ENCODE measurements at regions not wholly inside any gene's neighbourhood (a gene's known extent, or its start where the extent isn't known, plus 50 kb on each side); places are given as distances from the start of the nearest gene placed in this dataset.

GRCh38 chr5:89313044-89313443 lies 430.1 kb upstream of the MEF2C start:
- TF ChIP-seq CTCF (IDR thresholded peaks at IDR 0.05) = no peak
- TF ChIP-seq REST (IDR thresholded peaks at IDR 0.05; ENCODE audit: insufficient read depth in 1 of 2, low read depth in 2 of 2, low read length in 1 of 2) = no peak
- no peak for TF ChIP-seq POLR2AphosphoS5 (IDR thresholded peaks at IDR 0.05; ENCODE audit: low read depth, low read length)
- no peak for TF ChIP-seq SIN3A (IDR thresholded peaks at IDR 0.05; ENCODE audit: borderline replicate concordance, insufficient read depth, low read depth, low read length)
- no peak for TF ChIP-seq TCF7L2 (IDR thresholded peaks at IDR 0.05; ENCODE audit: low read depth, low read length)
